ENCODE measurements at regions not wholly inside any gene's neighbourhood (a gene's known extent, or its start where the extent isn't known, plus 50 kb on each side); places are given as distances from the start of the nearest gene placed in this dataset.

DNA sequence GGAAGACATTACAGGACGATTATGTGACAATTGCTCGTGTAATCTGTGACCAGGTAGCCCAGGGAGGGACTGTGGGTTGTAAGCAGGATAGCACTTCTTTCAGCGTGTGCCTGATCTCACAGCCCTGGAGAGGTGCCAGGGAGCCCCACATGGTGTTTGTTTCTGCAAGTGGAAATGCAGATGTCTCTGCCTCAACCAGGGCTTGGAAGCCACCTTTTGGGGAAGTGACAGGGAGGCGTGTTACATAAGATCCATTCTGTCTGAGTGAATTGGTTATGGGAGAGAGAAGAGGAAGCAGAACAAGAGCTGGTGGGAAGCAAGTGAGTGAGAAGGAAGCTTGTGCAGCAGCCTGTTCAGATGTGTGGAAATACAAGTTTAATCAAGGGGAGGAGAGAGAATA lies 104.5 kb upstream of the GATB start:
- TF ChIP-seq EZH2phosphoT487 (IDR thresholded peaks at IDR 0.05; ENCODE audit: borderline replicate concordance) (no peak), CTCF (conservative IDR thresholded peaks at IDR 0.05; ENCODE audit: low read length) (no peak)
- H3K9me3 ChIP-seq (ENCODE audit: insufficient read depth, low read depth, low read length) = no peaks in the 10 kb centered on the region
- H3K9ac ChIP-seq (ENCODE audit: low read depth, low read length, poor library complexity, severe bottlenecking) = no peak overlapping the region
- 0 out of 2 replicates have a peak overlapping the region, but pooled peaks have one; percentile 44 for H2AFZ ChIP-seq (ENCODE audit: low read length)
- H3K9me2 ChIP-seq (replicated peaks; ENCODE audit: low read depth, low read length) = no peaks in the 10 kb centered on the region
- H3F3A ChIP-seq (ENCODE audit: low read depth) = no peaks in the 10 kb centered on the region
- no peaks in the 10 kb centered on the region for H4K20me1 ChIP-seq (ENCODE audit: insufficient read depth, low read length, poor library complexity, severe bottlenecking)
- H3K36me3 ChIP-seq (ENCODE audit: insufficient read depth, low read length) = no peaks in the 10 kb centered on the region
- H3K4me2 ChIP-seq (ENCODE audit: low read depth, low read length, poor library complexity, severe bottlenecking) = no peak overlapping the region
- peaks cover 12% of the 10 kb centered on the region for H3K4me1 ChIP-seq (ENCODE audit: insufficient read depth, low read length, poor library complexity, severe bottlenecking)
- H3K4me3 ChIP-seq (ENCODE audit: low read length, poor library complexity, severe bottlenecking) = no peak overlapping the region
- H3K27me3 ChIP-seq (ENCODE audit: insufficient read depth, low read length, poor library complexity, severe bottlenecking) = no peaks in the 10 kb centered on the region
- no peaks in the 10 kb centered on the region for H3K79me2 ChIP-seq (ENCODE audit: insufficient read depth, low read length)

GRCh38 chr4:151864068-151864467 lies 103.3 kb upstream of the GATB start:
- H3F3A ChIP-seq (ENCODE audit: low read depth) = no peaks in the 10 kb centered on the region
- no peaks in the 10 kb centered on the region for H3K79me2 ChIP-seq (ENCODE audit: insufficient read depth, low read length)
- no peak overlapping the region for H3K9ac ChIP-seq (ENCODE audit: low read depth, low read length, poor library complexity, severe bottlenecking)
- H2AFZ ChIP-seq (ENCODE audit: low read length) = no peak overlapping the region
- H3K9me3 ChIP-seq (ENCODE audit: insufficient read depth, low read depth, low read length) = no peaks in the 10 kb centered on the region
- H3K9me2 ChIP-seq (replicated peaks; ENCODE audit: low read depth, low read length) = no peaks in the 10 kb centered on the region
- no peaks in the 10 kb centered on the region for H3K27me3 ChIP-seq (ENCODE audit: insufficient read depth, low read length, poor library complexity, severe bottlenecking)
- H3K4me3 ChIP-seq (ENCODE audit: low read length, poor library complexity, severe bottlenecking) = no peak overlapping the region
- TF ChIP-seq CTCF (conservative IDR thresholded peaks at IDR 0.05; ENCODE audit: low read length) = no peak
- no peak for TF ChIP-seq EZH2phosphoT487 (IDR thresholded peaks at IDR 0.05; ENCODE audit: borderline replicate concordance)
- peaks cover 12% of the 10 kb centered on the region for H3K4me1 ChIP-seq (ENCODE audit: insufficient read depth, low read length, poor library complexity, severe bottlenecking)
- no peaks in the 10 kb centered on the region for H4K20me1 ChIP-seq (ENCODE audit: insufficient read depth, low read length, poor library complexity, severe bottlenecking)
- H3K4me2 ChIP-seq (ENCODE audit: low read depth, low read length, poor library complexity, severe bottlenecking) = no peak overlapping the region
- no peaks in the 10 kb centered on the region for H3K36me3 ChIP-seq (ENCODE audit: insufficient read depth, low read length)

GRCh38 chr4:151862766-151863165 lies 102.0 kb upstream of the GATB start:
- Histone ChIP-seq H3K36me3 (ENCODE audit: insufficient read depth, low read length) (no peaks in the 10 kb centered on the region), H3K4me2 (ENCODE audit: low read depth, low read length, poor library complexity, severe bottlenecking) (no peak overlapping the region), H2AFZ (ENCODE audit: low read length) (no peak overlapping the region), H3K9ac (ENCODE audit: low read depth, low read length, poor library complexity, severe bottlenecking) (no peak overlapping the region), H3K9me3 (ENCODE audit: insufficient read depth, low read depth, low read length) (no peaks in the 10 kb centered on the region), H3K4me3 (ENCODE audit: low read length, poor library complexity, severe bottlenecking) (no peak overlapping the region), H3K4me1 (ENCODE audit: insufficient read depth, low read length, poor library complexity, severe bottlenecking) (peaks cover 12% of the 10 kb centered on the region), H4K20me1 (ENCODE audit: insufficient read depth, low read length, poor library complexity, severe bottlenecking) (no peaks in the 10 kb centered on the region), H3F3A (ENCODE audit: low read depth) (no peaks in the 10 kb centered on the region), H3K27me3 (ENCODE audit: insufficient read depth, low read length, poor library complexity, severe bottlenecking) (no peaks in the 10 kb centered on the region), H3K79me2 (ENCODE audit: insufficient read depth, low read length) (no peaks in the 10 kb centered on the region), H3K9me2 (replicated peaks; ENCODE audit: low read depth, low read length) (no peaks in the 10 kb centered on the region)
- no peak for TF ChIP-seq EZH2phosphoT487 (IDR thresholded peaks at IDR 0.05; ENCODE audit: borderline replicate concordance)
- no peak for TF ChIP-seq CTCF (conservative IDR thresholded peaks at IDR 0.05; ENCODE audit: low read length)

Data from Loucy (cell line).